GM23248 (cell line): ENCODE measurements at regions not wholly inside any gene's neighbourhood (a gene's known extent, or its start where the extent isn't known, plus 50 kb on each side); places are given as distances from the start of the nearest gene placed in this dataset.
"Not testable (repeated sequence)": the region's sequence is repeated elsewhere in the genome, so short reads cannot be mapped to it uniquely, and the experiment has no call there.

ENCODE experiments used
- EZH2 ChIP-seq: fragments of 200-600 bp; sonication (generic); IDR thresholded peaks from 2 replicates; pipeline ENCODE4 v1.6.1; 2018; ENCODE audit warnings: antibody characterized with exemption, mild to moderate bottlenecking; ENCODE audit not compliant: insufficient read depth, poor library complexity, severe bottlenecking
- EZH2phosphoT487 ChIP-seq: fragments of 200-600 bp; sonication (generic); IDR thresholded peaks from 2 replicates; pipeline ENCODE4 v1.6.1; 2018; ENCODE audit warnings: antibody characterized with exemption, moderate library complexity, mild to moderate bottlenecking, low read depth; ENCODE audit not compliant: insufficient read depth

GRCh38 chr12:131635012-131635411 lies 75.9 kb upstream of the SFSWAP start:
- TF ChIP-seq EZH2phosphoT487, EZH2: not testable (repeated sequence)
